H1 (cell line): ENCODE measurements at regions not wholly inside any gene's neighbourhood (a gene's known extent, or its start where the extent isn't known, plus 50 kb on each side); places are given as distances from the start of the nearest gene placed in this dataset.

Source experiments
- CTCF ChIP-seq, 3 experiments: IDR thresholded peaks; 1 replicate in 2 of 3; 2 replicates in 1 of 3; pipeline versions ENCODE4 v1.5.1 to v1.6.1; 2011; ENCODE audit warnings: low read length in 3 of 3, mild to moderate bottlenecking in 3 of 3, inconsistent platforms in 2 of 3, low read depth in 1 of 3, moderate library complexity in 1 of 3; ENCODE audit not compliant: insufficient read depth in 1 of 3; ENCODE audit errors: control extremely low read depth in 1 of 3
- EP300 ChIP-seq, 2 experiments: IDR thresholded peaks; 1 replicate in 1 of 2; 2 replicates in 1 of 2; pipeline ENCODE4 v1.6.1; 2011 to 2012; ENCODE audit warnings: low read depth in 2 of 2, low read length in 2 of 2, mild to moderate bottlenecking in 2 of 2, borderline replicate concordance in 1 of 2, inconsistent platforms in 1 of 2, moderate library complexity in 1 of 2
- EZH2 ChIP-seq: fragments of 200-600 bp; sonication (generic); IDR thresholded peaks from 2 replicates; pipeline ENCODE4 v1.7.1; 2012; ENCODE audit warnings: low read depth, mild to moderate bottlenecking, moderate library complexity, low read length, inconsistent platforms; ENCODE audit not compliant: severe bottlenecking
- FOSL1 ChIP-seq: IDR thresholded peaks from 2 replicates; pipeline ENCODE4 v1.6.1; 2011; ENCODE audit warnings: mild to moderate bottlenecking, low read depth, low read length, moderate library complexity; ENCODE audit not compliant: insufficient read depth
- POLR2A ChIP-seq, 2 experiments: IDR thresholded peaks; 1 replicate in 1 of 2; 2 replicates in 1 of 2; pipeline ENCODE4 v1.6.1; 2011; ENCODE audit warnings: low read depth in 2 of 2, low read length in 2 of 2, mild to moderate bottlenecking in 2 of 2; ENCODE audit errors: control extremely low read depth in 1 of 2
- TAF1 ChIP-seq: IDR thresholded peaks from 2 replicates; pipeline ENCODE4 v1.6.1; 2011; ENCODE audit warnings: mild to moderate bottlenecking, low read depth, low read length
- TEAD4 ChIP-seq: IDR thresholded peaks from 2 replicates; pipeline ENCODE4 v1.6.1; 2012; ENCODE audit warnings: low read depth, low read length, inconsistent platforms, mixed read lengths

- TF ChIP-seq EZH2: no peak
- TF ChIP-seq CTCF (IDR thresholded peaks at IDR 0.05; ENCODE audit: control extremely low read depth in 1 of 3, insufficient read depth in 1 of 3, low read depth in 1 of 3, low read length in 3 of 3): no peak
- no peak for TF ChIP-seq TAF1
- TF ChIP-seq TEAD4: no peak
- TF ChIP-seq POLR2A (IDR thresholded peaks at IDR 0.05; ENCODE audit: control extremely low read depth in 1 of 2, low read depth in 2 of 2, low read length in 2 of 2): no peak
- no peak for TF ChIP-seq FOSL1
- no peak for TF ChIP-seq EP300 (IDR thresholded peaks at IDR 0.05; ENCODE audit: borderline replicate concordance in 1 of 2, low read depth in 2 of 2, low read length in 2 of 2)
Measured at GRCh38 chr11:106446302-106446701, 368.8 kb downstream of the AASDHPPT start.
